ENCODE measurements at regions not wholly inside any gene's neighbourhood (a gene's known extent, or its start where the extent isn't known, plus 50 kb on each side); places are given as distances from the start of the nearest gene placed in this dataset.
"Not testable (repeated sequence)": the region's sequence is repeated elsewhere in the genome, so short reads cannot be mapped to it uniquely, and the experiment has no call there.

DNA sequence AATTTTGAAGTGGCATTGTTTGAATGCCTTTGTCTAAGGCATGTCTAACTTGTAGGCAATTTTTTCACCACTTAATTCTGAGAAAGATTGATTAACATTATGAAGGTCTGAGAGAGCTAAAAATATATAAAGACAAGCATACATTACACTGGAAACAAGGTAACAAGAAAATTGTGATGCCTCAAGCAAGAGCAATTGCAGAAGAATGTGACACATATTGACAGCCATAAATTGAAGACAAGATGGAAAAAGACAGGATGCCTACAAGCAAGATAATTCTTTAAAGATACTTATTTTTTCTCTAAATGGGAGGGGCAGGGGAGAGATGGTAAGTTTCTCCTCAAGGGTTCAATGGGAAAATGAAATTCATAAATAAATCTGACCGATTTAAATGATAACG lies 103.1 kb upstream of the CYLC2 start:
- Histone ChIP-seq H4K20me1 (ENCODE audit: control insufficient read depth, insufficient read depth, low read depth, low read length) (no peaks in the 10 kb centered on the region), H3K4me1 (ENCODE audit: control insufficient read depth, low read length) (no peaks in the 10 kb centered on the region), H3F3A (ENCODE audit: control insufficient read depth, insufficient read depth) (no peaks in the 10 kb centered on the region), H3K36me3 (ENCODE audit: control insufficient read depth, low read length) (no peaks in the 10 kb centered on the region), H3K4me3 (ENCODE audit: low read length) (no peak overlapping the region), H3K9me3 (ENCODE audit: control insufficient read depth, insufficient read depth, low read length) (no peaks in the 10 kb centered on the region), H3K9me2 (replicated peaks; ENCODE audit: control insufficient read depth, low read length) (no peaks in the 10 kb centered on the region), H3K79me2 (ENCODE audit: control insufficient read depth, low read length) (no peaks in the 10 kb centered on the region), H3K27ac (ENCODE audit: low read depth, low read length) (no peak overlapping the region), H3K27me3 (ENCODE audit: control insufficient read depth, low read length) (no peaks in the 10 kb centered on the region), H3K4me2 (ENCODE audit: low read length) (no peak overlapping the region)
- TF ChIP-seq, protein P1, sequence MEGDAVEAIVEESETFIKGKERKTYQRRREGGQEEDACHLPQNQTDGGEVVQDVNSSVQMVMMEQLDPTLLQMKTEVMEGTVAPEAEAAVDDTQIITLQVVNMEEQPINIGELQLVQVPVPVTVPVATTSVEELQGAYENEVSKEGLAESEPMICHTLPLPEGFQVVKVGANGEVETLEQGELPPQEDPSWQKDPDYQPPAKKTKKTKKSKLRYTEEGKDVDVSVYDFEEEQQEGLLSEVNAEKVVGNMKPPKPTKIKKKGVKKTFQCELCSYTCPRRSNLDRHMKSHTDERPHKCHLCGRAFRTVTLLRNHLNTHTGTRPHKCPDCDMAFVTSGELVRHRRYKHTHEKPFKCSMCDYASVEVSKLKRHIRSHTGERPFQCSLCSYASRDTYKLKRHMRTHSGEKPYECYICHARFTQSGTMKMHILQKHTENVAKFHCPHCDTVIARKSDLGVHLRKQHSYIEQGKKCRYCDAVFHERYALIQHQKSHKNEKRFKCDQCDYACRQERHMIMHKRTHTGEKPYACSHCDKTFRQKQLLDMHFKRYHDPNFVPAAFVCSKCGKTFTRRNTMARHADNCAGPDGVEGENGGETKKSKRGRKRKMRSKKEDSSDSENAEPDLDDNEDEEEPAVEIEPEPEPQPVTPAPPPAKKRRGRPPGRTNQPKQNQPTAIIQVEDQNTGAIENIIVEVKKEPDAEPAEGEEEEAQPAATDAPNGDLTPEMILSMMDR (IDR thresholded peaks at IDR 0.05; ENCODE audit: low read depth, low read length, poor library complexity, severe bottlenecking), result no peak
- TF ChIP-seq EZH2phosphoT487 (IDR thresholded peaks at IDR 0.05; ENCODE audit: borderline replicate concordance, low read length), result no peak

DNA sequence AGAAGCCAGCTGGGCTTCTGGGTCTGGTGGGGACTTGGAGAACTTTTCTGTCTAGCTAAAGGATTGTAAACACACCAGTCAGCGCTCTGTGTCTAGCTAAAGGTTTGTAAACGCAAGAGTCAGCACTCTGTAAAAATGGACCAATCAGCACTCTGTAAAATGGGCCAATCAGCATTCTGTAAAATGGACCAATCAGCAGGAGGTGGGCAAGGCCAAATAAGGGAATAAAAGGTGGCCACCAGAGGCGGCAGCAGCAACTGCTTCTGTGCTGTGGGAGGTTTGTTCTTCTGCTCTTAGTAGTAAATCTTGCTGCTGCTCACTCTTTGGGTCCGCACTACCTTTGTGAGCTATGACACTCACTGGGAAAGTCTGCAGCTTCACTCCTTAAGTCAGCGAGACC lies 106.4 kb upstream of the CYLC2 start:
- H3K79me2 ChIP-seq (ENCODE audit: control insufficient read depth, low read length); H3K4me3 ChIP-seq (ENCODE audit: low read length); H3F3A ChIP-seq (ENCODE audit: control insufficient read depth, insufficient read depth); H3K9me3 ChIP-seq (ENCODE audit: control insufficient read depth, insufficient read depth, low read length); H3K27ac ChIP-seq (ENCODE audit: low read depth, low read length); H3K27me3 ChIP-seq (ENCODE audit: control insufficient read depth, low read length); H4K20me1 ChIP-seq (ENCODE audit: control insufficient read depth, insufficient read depth, low read depth, low read length); H3K4me1 ChIP-seq (ENCODE audit: control insufficient read depth, low read length); H3K4me2 ChIP-seq (ENCODE audit: low read length); H3K36me3 ChIP-seq (ENCODE audit: control insufficient read depth, low read length); H3K9me2 ChIP-seq (replicated peaks; ENCODE audit: control insufficient read depth, low read length): not testable (repeated sequence)

DNA sequence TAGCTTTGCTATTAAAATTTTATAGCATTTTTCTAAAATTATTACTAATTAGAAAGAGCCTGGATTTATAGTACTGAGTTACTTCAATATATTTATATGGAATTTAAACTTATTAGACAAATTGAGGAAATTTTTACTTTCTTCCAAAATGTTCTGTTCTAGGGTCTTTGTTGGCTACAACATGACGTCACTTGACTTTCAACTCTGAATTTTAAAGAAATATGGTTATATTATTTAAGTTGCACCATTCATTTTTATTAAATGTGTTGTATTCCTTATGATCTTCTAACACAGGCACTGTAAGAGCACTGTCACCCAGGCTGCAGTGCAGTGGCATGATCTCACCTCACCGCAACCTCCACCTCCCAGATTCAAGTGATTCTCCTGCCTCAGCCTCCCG lies 119.4 kb upstream of the CYLC2 start:
- Histone ChIP-seq H3K27ac (ENCODE audit: low read depth, low read length) (no peak overlapping the region), H3K4me3 (ENCODE audit: low read length) (no peak overlapping the region), H3K9me2 (replicated peaks; ENCODE audit: control insufficient read depth, low read length) (no peaks in the 10 kb centered on the region), H3K36me3 (ENCODE audit: control insufficient read depth, low read length) (no peaks in the 10 kb centered on the region), H3F3A (ENCODE audit: control insufficient read depth, insufficient read depth) (no peaks in the 10 kb centered on the region), H3K4me1 (ENCODE audit: control insufficient read depth, low read length) (no peaks in the 10 kb centered on the region), H3K27me3 (ENCODE audit: control insufficient read depth, low read length) (no peaks in the 10 kb centered on the region), H3K79me2 (ENCODE audit: control insufficient read depth, low read length) (no peaks in the 10 kb centered on the region), H4K20me1 (ENCODE audit: control insufficient read depth, insufficient read depth, low read depth, low read length) (no peaks in the 10 kb centered on the region), H3K9me3 (ENCODE audit: control insufficient read depth, insufficient read depth, low read length) (no peaks in the 10 kb centered on the region), H3K4me2 (ENCODE audit: low read length) (no peak overlapping the region)
- TF ChIP-seq, protein P1 (IDR thresholded peaks at IDR 0.05; ENCODE audit: low read depth, low read length, poor library complexity, severe bottlenecking), result no peak
- TF ChIP-seq EZH2phosphoT487 (IDR thresholded peaks at IDR 0.05; ENCODE audit: borderline replicate concordance, low read length), result no peak

GRCh38 chr9:102867488-102867887 lies 127.6 kb upstream of the CYLC2 start:
- no peaks in the 10 kb centered on the region for H3K27me3 ChIP-seq (ENCODE audit: control insufficient read depth, low read length)
- H3K4me1 ChIP-seq (ENCODE audit: control insufficient read depth, low read length), result no peaks in the 10 kb centered on the region
- H3F3A ChIP-seq (ENCODE audit: control insufficient read depth, insufficient read depth), result no peaks in the 10 kb centered on the region
- no peak overlapping the region for H3K27ac ChIP-seq (ENCODE audit: low read depth, low read length)
- TF ChIP-seq, protein P1 (IDR thresholded peaks at IDR 0.05; ENCODE audit: low read depth, low read length, poor library complexity, severe bottlenecking), result no peak
- no peak for TF ChIP-seq EZH2phosphoT487 (IDR thresholded peaks at IDR 0.05; ENCODE audit: borderline replicate concordance, low read length)
- H3K79me2 ChIP-seq (ENCODE audit: control insufficient read depth, low read length), result no peaks in the 10 kb centered on the region
- H3K9me3 ChIP-seq (ENCODE audit: control insufficient read depth, insufficient read depth, low read length), result no peaks in the 10 kb centered on the region
- no peaks in the 10 kb centered on the region for H3K9me2 ChIP-seq (replicated peaks; ENCODE audit: control insufficient read depth, low read length)
- H3K4me2 ChIP-seq (ENCODE audit: low read length), result no peak overlapping the region
- no peaks in the 10 kb centered on the region for H3K36me3 ChIP-seq (ENCODE audit: control insufficient read depth, low read length)
- no peak overlapping the region for H3K4me3 ChIP-seq (ENCODE audit: low read length)
- no peaks in the 10 kb centered on the region for H4K20me1 ChIP-seq (ENCODE audit: control insufficient read depth, insufficient read depth, low read depth, low read length)

Data from DOHH2 (cell line).